C4-2B (cell line): ENCODE measurements at regions not wholly inside any gene's neighbourhood (a gene's known extent, or its start where the extent isn't known, plus 50 kb on each side); places are given as distances from the start of the nearest gene placed in this dataset.

ENCODE experiments used
- CTCF ChIP-seq: fragments of 450-650 bp; conservative IDR thresholded peaks from 2 replicates; pipeline ENCODE4 v1.5.1; 2017; ENCODE audit warnings: mild to moderate bottlenecking
- ZFX ChIP-seq: fragments of 450-650 bp; IDR thresholded peaks from 2 replicates; pipeline ENCODE4 v1.6.1; 2017

GRCh38 chr1:239772446-239772845, 319.2 kb upstream of the FMN2 start:
- TF ChIP-seq CTCF = no peak
- TF ChIP-seq ZFX = no peak
